ENCODE measurements at regions not wholly inside any gene's neighbourhood (a gene's known extent, or its start where the extent isn't known, plus 50 kb on each side); places are given as distances from the start of the nearest gene placed in this dataset.

DNA sequence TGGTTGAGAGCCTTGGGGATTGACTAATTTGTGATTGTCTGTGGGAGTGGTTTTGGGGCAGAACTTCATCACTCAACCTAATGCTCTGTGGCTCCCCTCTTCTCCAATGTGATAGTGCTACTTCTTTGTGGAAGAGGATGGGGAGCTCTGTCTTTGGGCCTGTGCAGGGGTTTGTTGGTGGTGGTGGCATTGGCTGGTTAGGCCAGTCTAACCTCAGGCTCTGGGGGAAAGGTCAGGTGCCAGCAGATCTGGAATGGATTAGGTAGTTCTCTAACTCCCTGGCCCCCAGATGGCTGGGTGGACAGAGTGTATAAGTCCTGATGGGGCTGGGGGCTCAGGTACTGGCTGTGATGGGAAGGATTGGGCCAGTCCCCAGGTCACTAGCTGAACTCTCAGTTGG lies 129.0 kb upstream of the CHD6 start:
- no peak overlapping the region for H2AFZ ChIP-seq
- H3K27me3 ChIP-seq (ENCODE audit: insufficient read depth), result no peaks in the 10 kb centered on the region
- Mint-ChIP-seq H3K36me3 (ENCODE audit: low read depth) (peaks cover 19% of the 10 kb centered on the region), H3K4me3 (no peak overlapping the region), H3K4me1 (no peaks in the 10 kb centered on the region), H3K9me3 (peaks cover 90% of the 10 kb centered on the region), H3K27me3 (ENCODE audit: insufficient read depth, low read depth, poor library complexity) (peaks cover 1% of the 10 kb centered on the region), H3K27ac (no peak overlapping the region)
- H3K27ac ChIP-seq (ENCODE audit: low read depth), result no peak overlapping the region
- no peak overlapping the region for H3K4me3 ChIP-seq
- DNase-seq (ENCODE audit: low spot score) (no peak), ATAC-seq (no peak)
- no peaks in the 10 kb centered on the region for H3K4me1 ChIP-seq (ENCODE audit: insufficient read depth)
- no peaks in the 10 kb centered on the region for H4K20me1 ChIP-seq (replicated peaks; ENCODE audit: insufficient read depth)
- H3K4me2 ChIP-seq, result no peak overlapping the region
- TF ChIP-seq EZH2 (IDR thresholded peaks at IDR 0.05; ENCODE audit: low read depth, unreplicated experiment), result no peak
- TF ChIP-seq, protein P1, sequence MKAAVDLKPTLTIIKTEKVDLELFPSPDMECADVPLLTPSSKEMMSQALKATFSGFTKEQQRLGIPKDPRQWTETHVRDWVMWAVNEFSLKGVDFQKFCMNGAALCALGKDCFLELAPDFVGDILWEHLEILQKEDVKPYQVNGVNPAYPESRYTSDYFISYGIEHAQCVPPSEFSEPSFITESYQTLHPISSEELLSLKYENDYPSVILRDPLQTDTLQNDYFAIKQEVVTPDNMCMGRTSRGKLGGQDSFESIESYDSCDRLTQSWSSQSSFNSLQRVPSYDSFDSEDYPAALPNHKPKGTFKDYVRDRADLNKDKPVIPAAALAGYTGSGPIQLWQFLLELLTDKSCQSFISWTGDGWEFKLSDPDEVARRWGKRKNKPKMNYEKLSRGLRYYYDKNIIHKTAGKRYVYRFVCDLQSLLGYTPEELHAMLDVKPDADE (IDR thresholded peaks at IDR 0.05), result no peak
- no peaks in the 10 kb centered on the region for H3F3A ChIP-seq (replicated peaks; ENCODE audit: low read depth)
- no peaks in the 10 kb centered on the region for H3K36me3 ChIP-seq (ENCODE audit: insufficient read depth)
- no peaks in the 10 kb centered on the region for H3K9me2 ChIP-seq (ENCODE audit: insufficient read depth)
- H3K79me2 ChIP-seq (replicated peaks; ENCODE audit: insufficient read depth), result no peaks in the 10 kb centered on the region

GRCh38 chr20:41746635-41747034 lies 128.5 kb upstream of the CHD6 start:
- Histone ChIP-seq H3K36me3 (ENCODE audit: insufficient read depth) (no peaks in the 10 kb centered on the region), H3K79me2 (replicated peaks; ENCODE audit: insufficient read depth) (no peaks in the 10 kb centered on the region), H3K4me3 (no peak overlapping the region), H4K20me1 (replicated peaks; ENCODE audit: insufficient read depth) (no peaks in the 10 kb centered on the region), H2AFZ (no peak overlapping the region), H3K27me3 (ENCODE audit: insufficient read depth) (no peaks in the 10 kb centered on the region), H3K9me2 (ENCODE audit: insufficient read depth) (no peaks in the 10 kb centered on the region), H3K27ac (ENCODE audit: low read depth) (no peak overlapping the region), H3K4me1 (ENCODE audit: insufficient read depth) (no peaks in the 10 kb centered on the region), H3K4me2 (no peak overlapping the region), H3F3A (replicated peaks; ENCODE audit: low read depth) (no peaks in the 10 kb centered on the region)
- H3K4me1 Mint-ChIP-seq, result no peaks in the 10 kb centered on the region
- H3K27me3 Mint-ChIP-seq (ENCODE audit: insufficient read depth, low read depth, poor library complexity), result no peaks in the 10 kb centered on the region
- H3K36me3 Mint-ChIP-seq (ENCODE audit: low read depth), result peaks cover 19% of the 10 kb centered on the region
- H3K9me3 Mint-ChIP-seq, result peaks cover 94% of the 10 kb centered on the region
- ATAC-seq (no peak), DNase-seq (ENCODE audit: low spot score) (no peak)
- H3K4me3 Mint-ChIP-seq, result no peak overlapping the region
- TF ChIP-seq CREB1 (CRISPR knock-in tag; IDR thresholded peaks at IDR 0.05; ENCODE audit: low read depth) (no peak), NANOG (IDR thresholded peaks at IDR 0.05; ENCODE audit: borderline replicate concordance) (no peak)
- TF ChIP-seq, protein P2, sequence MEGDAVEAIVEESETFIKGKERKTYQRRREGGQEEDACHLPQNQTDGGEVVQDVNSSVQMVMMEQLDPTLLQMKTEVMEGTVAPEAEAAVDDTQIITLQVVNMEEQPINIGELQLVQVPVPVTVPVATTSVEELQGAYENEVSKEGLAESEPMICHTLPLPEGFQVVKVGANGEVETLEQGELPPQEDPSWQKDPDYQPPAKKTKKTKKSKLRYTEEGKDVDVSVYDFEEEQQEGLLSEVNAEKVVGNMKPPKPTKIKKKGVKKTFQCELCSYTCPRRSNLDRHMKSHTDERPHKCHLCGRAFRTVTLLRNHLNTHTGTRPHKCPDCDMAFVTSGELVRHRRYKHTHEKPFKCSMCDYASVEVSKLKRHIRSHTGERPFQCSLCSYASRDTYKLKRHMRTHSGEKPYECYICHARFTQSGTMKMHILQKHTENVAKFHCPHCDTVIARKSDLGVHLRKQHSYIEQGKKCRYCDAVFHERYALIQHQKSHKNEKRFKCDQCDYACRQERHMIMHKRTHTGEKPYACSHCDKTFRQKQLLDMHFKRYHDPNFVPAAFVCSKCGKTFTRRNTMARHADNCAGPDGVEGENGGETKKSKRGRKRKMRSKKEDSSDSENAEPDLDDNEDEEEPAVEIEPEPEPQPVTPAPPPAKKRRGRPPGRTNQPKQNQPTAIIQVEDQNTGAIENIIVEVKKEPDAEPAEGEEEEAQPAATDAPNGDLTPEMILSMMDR (conservative IDR thresholded peaks at IDR 0.05; ENCODE audit: low read depth in 2 of 2), result peak; percentile 9 to 27; a peak in 2 of 4 replicates
- no peak overlapping the region for H3K27ac Mint-ChIP-seq

DNA sequence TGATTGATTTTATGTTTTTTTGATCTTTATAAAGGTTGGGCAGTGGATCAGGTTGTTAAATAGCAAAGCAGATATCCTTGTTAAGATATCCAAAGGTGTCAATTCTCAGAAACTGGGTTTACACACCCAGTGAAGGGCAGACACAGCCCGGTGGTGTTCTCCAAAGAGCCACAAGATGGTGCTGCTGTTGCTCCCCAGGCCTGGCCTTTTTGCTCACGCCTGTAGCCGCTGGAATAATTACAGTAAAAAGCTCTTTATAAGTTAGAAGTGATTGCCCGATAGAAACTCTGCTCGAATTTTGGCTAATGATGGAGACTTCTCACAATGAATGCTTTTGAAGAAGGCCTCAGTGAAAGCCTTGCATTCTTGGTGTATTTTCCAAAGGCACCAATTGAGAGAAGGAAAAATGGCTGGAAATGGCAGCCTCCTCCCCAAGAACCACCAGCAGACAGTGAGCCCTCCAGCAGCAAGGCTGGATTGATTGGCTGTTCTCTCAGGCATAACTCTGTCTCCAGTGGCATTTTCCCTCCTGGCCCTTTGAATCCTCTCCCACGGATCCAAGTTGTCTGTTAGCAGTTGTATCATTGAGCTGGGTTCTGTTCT lies 120.5 kb upstream of the CHD6 start:
- no peak overlapping the region for H3K4me2 ChIP-seq
- ATAC-seq (peak; percentile 75), DNase-seq (ENCODE audit: low spot score) (peak; percentile 80)
- Mint-ChIP-seq H3K27me3 (ENCODE audit: insufficient read depth, low read depth, poor library complexity) (peaks cover 1% of the 10 kb centered on the region), H3K36me3 (ENCODE audit: low read depth) (peaks cover 11% of the 10 kb centered on the region), H3K4me1 (no peaks in the 10 kb centered on the region; the same call in 2 of the 3 replicates), H3K4me3 (no peak overlapping the region), H3K9me3 (peaks cover 75% of the 10 kb centered on the region), H3K27ac (no peak overlapping the region)
- H3K36me3 ChIP-seq (ENCODE audit: insufficient read depth), result no peaks in the 10 kb centered on the region
- H3K9me2 ChIP-seq (ENCODE audit: insufficient read depth), result 0 out of 2 replicates have a peak, but pooled peaks cover 4% of the 10 kb centered on the region
- TF ChIP-seq NANOG (IDR thresholded peaks at IDR 0.05; ENCODE audit: borderline replicate concordance) (no peak), ZNF114 (CRISPR knock-in tag; IDR thresholded peaks at IDR 0.05) (no peak), POLR2AphosphoS5 (IDR thresholded peaks at IDR 0.05; ENCODE audit: low read depth) (no peak)
- TF ChIP-seq, protein P2 (conservative IDR thresholded peaks at IDR 0.05; ENCODE audit: low read depth in 2 of 2), result peak; percentile 75 to 96
- H3F3A ChIP-seq (replicated peaks; ENCODE audit: low read depth), result no peaks in the 10 kb centered on the region
- H3K4me1 ChIP-seq (ENCODE audit: insufficient read depth), result no peaks in the 10 kb centered on the region
- H3K79me2 ChIP-seq (replicated peaks; ENCODE audit: insufficient read depth), result no peaks in the 10 kb centered on the region
- no peak overlapping the region for H3K27ac ChIP-seq (ENCODE audit: low read depth)
- H3K27me3 ChIP-seq (ENCODE audit: insufficient read depth), result no peaks in the 10 kb centered on the region
- no peak overlapping the region for H3K4me3 ChIP-seq
- no peaks in the 10 kb centered on the region for H4K20me1 ChIP-seq (replicated peaks; ENCODE audit: insufficient read depth)
- H2AFZ ChIP-seq, result peak overlapping the region; percentile 28
